Prostate gland (tissue), 2 donors: ENCODE measurements at regions not wholly inside any gene's neighbourhood (a gene's known extent, or its start where the extent isn't known, plus 50 kb on each side); places are given as distances from the start of the nearest gene placed in this dataset.
"Not testable (repeated sequence)": the region's sequence is repeated elsewhere in the genome, so short reads cannot be mapped to it uniquely, and the experiment has no call there.

Source experiments
- CTCF ChIP-seq, 4 experiments: fragments of 200-600 bp in 2 of 4; fragments of 450-650 bp in 2 of 4; sonication (generic) in 2 of 4; IDR thresholded peaks; 1 replicate in 3 of 4; 2 replicates in 1 of 4; pipeline ENCODE4 v1.5.1; 2016 to 2019; ENCODE audit warnings: antibody characterized with exemption in 4 of 4, mild to moderate bottlenecking in 2 of 4, moderate library complexity in 2 of 4
- POLR2A ChIP-seq: fragments of 450-650 bp; IDR thresholded peaks from one replicate; pipeline ENCODE4 v1.6.1; 2016; ENCODE audit warnings: antibody characterized with exemption, mild to moderate bottlenecking

GRCh38 chr14:105621479-105622328, 95.3 kb downstream of the TMEM121 start:
- not testable (repeated sequence) for TF ChIP-seq CTCF (IDR thresholded peaks at IDR 0.05); POLR2A
